Right lobe of liver (tissue), 6 donors: ENCODE measurements at regions not wholly inside any gene's neighbourhood (a gene's known extent, or its start where the extent isn't known, plus 50 kb on each side); places are given as distances from the start of the nearest gene placed in this dataset.

Experiments used
- ATAC-seq, 4 donors: fragments of 200-7000 bp; cut with Tn5 transposase; one replicate each; pipeline ENCODE4 v1.9.1; 2020; ENCODE audit warnings: mild to moderate bottlenecking in 4 of 4, moderate library complexity in 4 of 4
- DNase-seq, 3 donors: peaks; one replicate each; pipeline ENCODE4 v3.0.0-alpha.2; 2020
- H3K27ac ChIP-seq, 3 donors: fragments of 200-600 bp; one replicate each; pipeline ENCODE4 v1.8.0; 2022
- H3K27me3 ChIP-seq, 2 donors: fragments of 200-600 bp; one replicate each; pipeline ENCODE4 v1.8.0; 2022
- H3K36me3 ChIP-seq, 4 donors: fragments of 200-600 bp; sonication (generic) in 1 of 4; one replicate each; pipeline versions ENCODE4 v1.5.1 to v1.8.0; 2017 to 2022; ENCODE audit warnings: control low read depth in 1 of 4
- H3K4me1 ChIP-seq, 4 donors: fragments of 200-600 bp; sonication (generic) in 1 of 4; one replicate each; pipeline versions ENCODE4 v1.5.1 to v1.8.0; 2017 to 2022; ENCODE audit warnings: control low read depth in 1 of 4
- H3K4me3 ChIP-seq, 3 donors: fragments of 200-600 bp; one replicate each; pipeline ENCODE4 v1.8.0; 2022
- H3K9me3 ChIP-seq, 4 donors: fragments of 200-600 bp; sonication (generic) in 1 of 4; one replicate each; pipeline versions ENCODE4 v1.5.1 to v1.8.0; 2017 to 2022; ENCODE audit warnings: control low read depth in 1 of 4
- POLR2A ChIP-seq: fragments of 450-650 bp; IDR thresholded peaks from one replicate; pipeline ENCODE4 v1.6.1; 2017; ENCODE audit warnings: antibody characterized with exemption, mild to moderate bottlenecking
- WGBS: methylation state at CpG from one replicate; pipeline ENCODE4 v1.1.6; 2018; ENCODE audit warnings: low coverage, low lambda C conversion rate; ENCODE audit not compliant: insufficient coverage; ENCODE audit errors: missing lambda C conversion rate; 5-methylcytosine and 5-hydroxymethylcytosine counted together
- intact Hi-C, 2 donors: fragments of 100-400 bp; cut with DNase I; formaldehyde crosslinking; loops; one replicate each; pipeline versions ENCODE4 v1.11.2 to v1.14.1; 2022
- TF ChIP-seq, protein P1 (sequence below), 4 donors: fragments of 200-600 bp in 3 of 4; fragments of 450-650 bp in 1 of 4; IDR thresholded peaks; one replicate each; pipeline versions ENCODE4 v1.5.1 to v1.8.0; 2016 to 2022; ENCODE audit warnings: antibody characterized with exemption in 4 of 4, mild to moderate bottlenecking in 2 of 4
- donor health status: DM: no; HTN: yes; CAD: no.
- donor health status: DM: no; HTN: no; CAD: no.
- donor health status: DM: no; HTN: no; CAD: no.
- donor health status: DM: no; HTN: yes; CAD: no.
- donor health status: DM: no; HTN: yes; CAD: no.

DNA sequence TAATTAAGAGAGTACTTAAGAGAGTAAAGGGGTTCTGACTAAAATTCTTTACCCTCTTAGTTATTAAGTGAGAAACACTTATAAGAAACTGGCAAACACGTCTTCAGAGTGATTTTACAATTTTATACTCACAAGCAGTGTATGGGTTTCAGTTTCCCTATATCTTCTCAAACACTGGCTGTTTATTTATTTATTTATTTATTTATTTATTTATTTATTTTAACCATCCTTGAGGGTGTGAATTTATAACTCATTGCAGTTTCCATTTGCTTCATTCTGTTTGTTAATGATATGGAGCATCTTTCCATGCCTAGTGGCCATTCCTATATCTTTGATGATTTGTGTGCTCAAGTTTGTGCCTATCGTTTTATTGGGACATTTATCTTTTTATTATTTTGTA, 68.0 kb upstream of the SGCD start:
- intact Hi-C loops = no loop called here

DNA sequence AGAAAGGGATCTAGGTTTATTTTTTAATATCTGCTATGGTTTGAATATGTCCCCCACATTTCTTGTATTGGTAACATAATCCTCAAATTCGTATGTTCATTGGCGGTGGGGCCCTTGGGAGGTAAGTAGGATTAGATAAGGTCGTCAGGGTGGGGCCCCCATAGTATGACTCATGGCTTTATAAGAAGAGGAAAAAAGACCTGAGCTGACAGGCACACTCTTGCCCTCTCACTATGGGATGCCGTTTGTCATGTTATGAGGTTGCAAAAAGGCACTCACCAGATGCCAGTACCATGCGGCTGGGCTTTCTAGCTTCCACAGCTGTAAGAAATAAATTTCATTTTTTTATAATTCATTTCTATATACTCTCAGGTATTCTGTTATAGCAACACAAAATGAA, 67.3 kb upstream of the SGCD start:
- intact Hi-C loops = no loop called here
- DNase-seq (no peak), ATAC-seq (no peak)
- Histone ChIP-seq H3K27me3 (no peaks in the 10 kb centered on the region), H3K4me3 (no peak overlapping the region), H3K4me1 (no peaks in the 10 kb centered on the region), H3K36me3 (no peaks in the 10 kb centered on the region), H3K9me3 (no peaks in the 10 kb centered on the region), H3K27ac (no peak overlapping the region)
- 40% methylated on average over 5 of the region's 5 CpGs for WGBS
- TF ChIP-seq POLR2A = no peak
- TF ChIP-seq, protein P1, sequence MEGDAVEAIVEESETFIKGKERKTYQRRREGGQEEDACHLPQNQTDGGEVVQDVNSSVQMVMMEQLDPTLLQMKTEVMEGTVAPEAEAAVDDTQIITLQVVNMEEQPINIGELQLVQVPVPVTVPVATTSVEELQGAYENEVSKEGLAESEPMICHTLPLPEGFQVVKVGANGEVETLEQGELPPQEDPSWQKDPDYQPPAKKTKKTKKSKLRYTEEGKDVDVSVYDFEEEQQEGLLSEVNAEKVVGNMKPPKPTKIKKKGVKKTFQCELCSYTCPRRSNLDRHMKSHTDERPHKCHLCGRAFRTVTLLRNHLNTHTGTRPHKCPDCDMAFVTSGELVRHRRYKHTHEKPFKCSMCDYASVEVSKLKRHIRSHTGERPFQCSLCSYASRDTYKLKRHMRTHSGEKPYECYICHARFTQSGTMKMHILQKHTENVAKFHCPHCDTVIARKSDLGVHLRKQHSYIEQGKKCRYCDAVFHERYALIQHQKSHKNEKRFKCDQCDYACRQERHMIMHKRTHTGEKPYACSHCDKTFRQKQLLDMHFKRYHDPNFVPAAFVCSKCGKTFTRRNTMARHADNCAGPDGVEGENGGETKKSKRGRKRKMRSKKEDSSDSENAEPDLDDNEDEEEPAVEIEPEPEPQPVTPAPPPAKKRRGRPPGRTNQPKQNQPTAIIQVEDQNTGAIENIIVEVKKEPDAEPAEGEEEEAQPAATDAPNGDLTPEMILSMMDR (IDR thresholded peaks at IDR 0.05) = no peak

More for the DNA sequence above, 68.0 kb upstream of the SGCD start:
- TF ChIP-seq POLR2A = no peak
- TF ChIP-seq, protein P1 (IDR thresholded peaks at IDR 0.05) = no peak
- Histone ChIP-seq H3K4me1 (no peaks in the 10 kb centered on the region), H3K4me3 (no peak overlapping the region), H3K36me3 (no peaks in the 10 kb centered on the region), H3K9me3 (no peaks in the 10 kb centered on the region), H3K27ac (no peak overlapping the region), H3K27me3 (no peaks in the 10 kb centered on the region)
- WGBS = 71% methylated on average over 2 of the region's 2 CpGs
- no peak for ATAC-seq
- no peak for DNase-seq

DNA sequence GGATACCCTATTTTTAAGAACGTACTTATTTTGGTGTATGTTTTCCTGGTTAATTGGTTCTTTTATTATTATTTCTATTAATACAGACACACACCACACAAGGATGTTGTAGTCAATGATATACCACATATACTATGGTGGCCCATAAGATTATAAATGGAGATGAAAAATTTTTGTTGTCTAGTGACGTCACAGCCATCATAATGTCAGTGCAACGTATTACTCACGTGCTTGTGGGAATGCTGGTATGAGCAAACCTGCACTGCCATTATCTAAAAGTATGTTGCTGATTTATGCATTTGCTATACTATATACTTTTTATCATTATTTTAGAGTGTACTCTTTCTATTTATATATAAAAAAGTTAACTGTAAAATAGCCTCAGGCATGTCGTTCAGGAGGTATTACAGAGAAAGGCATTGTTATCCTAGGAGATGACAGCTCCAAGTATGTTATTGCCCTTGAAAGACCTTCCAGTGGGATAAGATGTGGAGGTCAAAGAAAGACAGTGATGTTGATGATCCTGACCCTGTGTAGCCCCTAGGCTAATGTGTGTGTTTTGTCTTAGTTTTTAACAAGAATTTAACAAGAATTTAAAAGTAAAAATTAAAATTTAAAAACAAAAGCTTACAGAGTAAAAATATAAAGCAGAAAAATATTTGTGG, 65.6 kb upstream of the SGCD start:
- WGBS = 73% methylated on average over 5 of the region's 5 CpGs
- H3K27ac ChIP-seq = no peak overlapping the region
- H3K4me3 ChIP-seq = no peak overlapping the region
- DNase-seq (no peak), ATAC-seq (no peak)
- H3K4me1 ChIP-seq = no peaks in the 10 kb centered on the region
- no peaks in the 10 kb centered on the region for H3K36me3 ChIP-seq
- no peaks in the 10 kb centered on the region for H3K27me3 ChIP-seq
- TF ChIP-seq POLR2A = no peak
- intact Hi-C loops = no loop called here
- no peaks in the 10 kb centered on the region for H3K9me3 ChIP-seq

DNA sequence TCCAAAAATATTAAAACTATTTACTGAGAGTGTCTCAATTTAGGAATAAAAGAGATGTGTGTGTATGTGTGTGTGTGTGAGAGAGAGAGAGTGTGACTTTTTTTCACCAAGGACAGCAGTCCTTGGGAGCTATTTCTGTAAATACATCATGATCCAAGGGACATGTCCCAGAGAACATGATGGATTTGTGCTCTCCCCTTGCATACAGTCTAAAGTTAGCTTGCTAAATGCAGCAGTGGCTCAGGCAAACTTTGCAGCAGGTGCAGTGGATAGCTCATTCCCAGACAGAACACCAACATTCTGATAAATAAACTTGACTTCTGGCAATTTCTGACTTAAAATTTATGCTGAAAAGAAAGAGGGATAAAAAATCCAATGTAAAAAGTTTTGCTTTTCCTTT, 55.4 kb upstream of the SGCD start:
- intact Hi-C loops = no loop called here
- no peak overlapping the region for H3K4me3 ChIP-seq
- H3K4me1 ChIP-seq = no peaks in the 10 kb centered on the region
- H3K27ac ChIP-seq = no peak overlapping the region
- no peak for DNase-seq
- TF ChIP-seq, protein P1 (IDR thresholded peaks at IDR 0.05) = no peak
- TF ChIP-seq POLR2A = no peak
- H3K36me3 ChIP-seq = no peaks in the 10 kb centered on the region
- no peak for ATAC-seq
- no peaks in the 10 kb centered on the region for H3K27me3 ChIP-seq
- H3K9me3 ChIP-seq = no peaks in the 10 kb centered on the region

DNA sequence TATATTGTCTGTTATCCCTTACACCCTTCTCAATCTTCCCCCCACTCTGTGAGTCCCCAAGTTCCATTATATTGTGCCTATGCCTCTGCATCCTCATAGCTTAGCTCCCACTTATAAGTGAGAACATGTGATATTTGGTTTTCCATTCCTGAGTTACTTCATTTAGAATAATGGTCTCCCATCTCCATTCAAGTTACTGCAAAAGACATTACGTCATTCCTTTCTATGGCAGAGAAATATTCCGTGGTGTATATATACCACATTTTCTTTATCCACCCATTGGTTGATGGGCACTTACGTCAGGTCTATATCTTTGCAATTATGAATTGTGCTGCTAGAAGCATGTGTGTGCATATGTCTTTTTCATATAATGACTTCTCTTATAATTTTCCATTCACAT, 54.8 kb upstream of the SGCD start:
- TF ChIP-seq POLR2A = no peak
- TF ChIP-seq, protein P1 (IDR thresholded peaks at IDR 0.05) = no peak
- ATAC-seq = no peak
- WGBS = 80% methylated on average over 3 of the region's 3 CpGs

More for the DNA sequence above, 54.8 kb upstream of the SGCD start:
- H3K4me1 ChIP-seq = no peaks in the 10 kb centered on the region
- intact Hi-C loops = no loop called here
- H3K4me3 ChIP-seq = no peak overlapping the region
- H3K27me3 ChIP-seq = no peaks in the 10 kb centered on the region
- no peaks in the 10 kb centered on the region for H3K36me3 ChIP-seq
- DNase-seq = no peak
- no peak overlapping the region for H3K27ac ChIP-seq
- H3K9me3 ChIP-seq = no peaks in the 10 kb centered on the region
